IPS DF 4.7 (cell line): ENCODE measurements at regions not wholly inside any gene's neighbourhood (a gene's known extent, or its start where the extent isn't known, plus 50 kb on each side); places are given as distances from the start of the nearest gene placed in this dataset.
"Not testable (repeated sequence)": the region's sequence is repeated elsewhere in the genome, so short reads cannot be mapped to it uniquely, and the experiment has no call there.

Source experiments
- DNase-seq: peaks from one replicate; pipeline ENCODE4 v3.0.0-alpha.2; 2013; ENCODE audit warnings: low spot score; ENCODE audit errors: extremely low read depth

GRCh38 chr2:184057910-184058309, 540.4 kb upstream of the ZNF804A start:
- no peak for DNase-seq

GRCh38 chr2:184060268-184060667, 538.1 kb upstream of the ZNF804A start:
- not testable (repeated sequence) for DNase-seq

- no peak for DNase-seq
These were observed 530.8 kb upstream of the ZNF804A start for GRCh38 chr2:184067502-184067901.

- DNase-seq, result no peak
These were observed 525.9 kb upstream of the ZNF804A start for GRCh38 chr2:184072470-184072869.

- DNase-seq, result no peak
These were observed 519.8 kb upstream of the ZNF804A start for GRCh38 chr2:184078496-184078895.

GRCh38 chr2:184091456-184091855, 506.9 kb upstream of the ZNF804A start:
- no peak for DNase-seq

GRCh38 chr2:184113696-184114403, 484.5 kb upstream of the ZNF804A start:
- DNase-seq, result no peak

GRCh38 chr2:184114439-184114838, 483.9 kb upstream of the ZNF804A start:
- DNase-seq, result no peak

- no peak for DNase-seq
These were observed 478.1 kb upstream of the ZNF804A start for GRCh38 chr2:184119989-184120800.

- no peak for DNase-seq
These were observed 472.5 kb upstream of the ZNF804A start for GRCh38 chr2:184125867-184126266.

- no peak for DNase-seq
These were observed 469.3 kb upstream of the ZNF804A start for GRCh38 chr2:184129073-184129472.

GRCh38 chr2:184137955-184138354, 460.4 kb upstream of the ZNF804A start:
- no peak for DNase-seq

GRCh38 chr2:184141866-184142265, 456.5 kb upstream of the ZNF804A start:
- no peak for DNase-seq

GRCh38 chr2:184154438-184154837, 443.9 kb upstream of the ZNF804A start:
- DNase-seq, result no peak

GRCh38 chr2:184155791-184156190, 442.5 kb upstream of the ZNF804A start:
- DNase-seq, result no peak

- no peak for DNase-seq
These were observed 441.2 kb upstream of the ZNF804A start for GRCh38 chr2:184157141-184157540.

- DNase-seq, result no peak
These were observed 435.9 kb upstream of the ZNF804A start for GRCh38 chr2:184162426-184162825.

GRCh38 chr2:184168823-184169222, 429.5 kb upstream of the ZNF804A start:
- not testable (repeated sequence) for DNase-seq

- DNase-seq, result no peak
These were observed 429.0 kb upstream of the ZNF804A start for GRCh38 chr2:184169366-184169765.

- DNase-seq, result no peak
These were observed 423.7 kb upstream of the ZNF804A start for GRCh38 chr2:184174493-184175104.

GRCh38 chr2:184178229-184178628, 420.1 kb upstream of the ZNF804A start:
- no peak for DNase-seq

- no peak for DNase-seq
These were observed 411.9 kb upstream of the ZNF804A start for GRCh38 chr2:184186436-184186835.
